Transverse colon (tissue), 3 donors: ENCODE measurements at regions not wholly inside any gene's neighbourhood (a gene's known extent, or its start where the extent isn't known, plus 50 kb on each side); places are given as distances from the start of the nearest gene placed in this dataset.

ENCODE experiments used
- POLR2A ChIP-seq: fragments of 450-650 bp; IDR thresholded peaks from one replicate; pipeline ENCODE4 v1.6.1; 2016; ENCODE audit warnings: antibody characterized with exemption, mild to moderate bottlenecking, moderate library complexity
- TF ChIP-seq, protein P1 (sequence below), 5 experiments: fragments of 200-600 bp in 3 of 5; fragments of 450-650 bp in 2 of 5; sonication (generic) in 3 of 5; IDR thresholded peaks; 1 replicate in 2 of 5; 2 replicates in 3 of 5; pipeline ENCODE4 v1.5.1; 2016 to 2017; ENCODE audit warnings: antibody characterized with exemption in 5 of 5, inconsistent platforms in 3 of 5, mild to moderate bottlenecking in 2 of 5, moderate library complexity in 1 of 5

DNA sequence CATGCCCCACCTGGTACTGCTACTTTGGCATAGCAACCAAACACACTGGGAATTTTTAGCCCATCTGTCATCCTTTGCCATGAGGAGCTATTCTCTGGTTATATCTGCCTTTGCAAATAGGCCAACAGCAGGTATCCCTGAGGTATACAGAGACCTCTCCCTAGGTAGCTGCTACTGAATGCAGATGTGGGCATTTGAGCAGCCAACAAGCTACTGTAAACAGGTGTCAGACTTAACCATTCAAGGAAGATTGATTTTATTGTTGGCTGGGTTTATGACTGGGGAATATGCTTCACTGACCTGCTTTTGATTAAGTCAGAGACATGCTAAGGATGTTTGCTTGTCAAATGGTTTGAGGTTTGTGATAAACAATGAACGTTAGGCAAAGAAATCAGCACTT is 183.2 kb downstream of the OXSM start:
- TF ChIP-seq, protein P1, sequence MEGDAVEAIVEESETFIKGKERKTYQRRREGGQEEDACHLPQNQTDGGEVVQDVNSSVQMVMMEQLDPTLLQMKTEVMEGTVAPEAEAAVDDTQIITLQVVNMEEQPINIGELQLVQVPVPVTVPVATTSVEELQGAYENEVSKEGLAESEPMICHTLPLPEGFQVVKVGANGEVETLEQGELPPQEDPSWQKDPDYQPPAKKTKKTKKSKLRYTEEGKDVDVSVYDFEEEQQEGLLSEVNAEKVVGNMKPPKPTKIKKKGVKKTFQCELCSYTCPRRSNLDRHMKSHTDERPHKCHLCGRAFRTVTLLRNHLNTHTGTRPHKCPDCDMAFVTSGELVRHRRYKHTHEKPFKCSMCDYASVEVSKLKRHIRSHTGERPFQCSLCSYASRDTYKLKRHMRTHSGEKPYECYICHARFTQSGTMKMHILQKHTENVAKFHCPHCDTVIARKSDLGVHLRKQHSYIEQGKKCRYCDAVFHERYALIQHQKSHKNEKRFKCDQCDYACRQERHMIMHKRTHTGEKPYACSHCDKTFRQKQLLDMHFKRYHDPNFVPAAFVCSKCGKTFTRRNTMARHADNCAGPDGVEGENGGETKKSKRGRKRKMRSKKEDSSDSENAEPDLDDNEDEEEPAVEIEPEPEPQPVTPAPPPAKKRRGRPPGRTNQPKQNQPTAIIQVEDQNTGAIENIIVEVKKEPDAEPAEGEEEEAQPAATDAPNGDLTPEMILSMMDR (IDR thresholded peaks at IDR 0.05) = no peak
- no peak for TF ChIP-seq POLR2A
